ENCODE measurements at regions not wholly inside any gene's neighbourhood (a gene's known extent, or its start where the extent isn't known, plus 50 kb on each side); places are given as distances from the start of the nearest gene placed in this dataset.

GRCh38 chr5:74103131-74104023, 477.4 kb downstream of the ARHGEF28 start:
- DNase-seq = no peak

- DNase-seq = no peak
Measured at GRCh38 chr5:74100268-74100665, 474.3 kb downstream of the ARHGEF28 start.

- no peak for DNase-seq
Measured at GRCh38 chr5:74099538-74100267, 473.7 kb downstream of the ARHGEF28 start.

GRCh38 chr5:74098941-74099340, 472.9 kb downstream of the ARHGEF28 start:
- DNase-seq = no peak

- no peak for DNase-seq
Measured at GRCh38 chr5:74098456-74098855, 472.5 kb downstream of the ARHGEF28 start.

GRCh38 chr5:74096325-74096724, 470.3 kb downstream of the ARHGEF28 start:
- no peak for DNase-seq

- no peak for DNase-seq
Measured at GRCh38 chr5:74095871-74096270, 469.9 kb downstream of the ARHGEF28 start.

GRCh38 chr5:74094782-74095108, 468.7 kb downstream of the ARHGEF28 start:
- DNase-seq = no peak

GRCh38 chr5:74094096-74094781, 468.2 kb downstream of the ARHGEF28 start:
- DNase-seq = no peak

GRCh38 chr5:74093561-74093960, 467.6 kb downstream of the ARHGEF28 start:
- DNase-seq = no peak

- DNase-seq = no peak
Measured at GRCh38 chr5:74092766-74093165, 466.8 kb downstream of the ARHGEF28 start.

GRCh38 chr5:74085782-74086181, 459.8 kb downstream of the ARHGEF28 start:
- no peak for DNase-seq

- no peak for DNase-seq
Measured at GRCh38 chr5:74085186-74085585, 459.2 kb downstream of the ARHGEF28 start.

- no peak for DNase-seq
Measured at GRCh38 chr5:74083096-74083791, 457.2 kb downstream of the ARHGEF28 start.

GRCh38 chr5:74082512-74083055, 456.6 kb downstream of the ARHGEF28 start:
- DNase-seq = no peak

- no peak for DNase-seq
Measured at GRCh38 chr5:74081126-74081525, 455.1 kb downstream of the ARHGEF28 start.

- DNase-seq = no peak
Measured at GRCh38 chr5:74079971-74080556, 454.1 kb downstream of the ARHGEF28 start.

- DNase-seq = no peak
Measured at GRCh38 chr5:74075501-74076484, 449.8 kb downstream of the ARHGEF28 start.

GRCh38 chr5:74074111-74074510, 448.1 kb downstream of the ARHGEF28 start:
- DNase-seq = no peak

- no peak for DNase-seq
Measured at GRCh38 chr5:74073257-74073656, 447.3 kb downstream of the ARHGEF28 start.

GRCh38 chr5:74072646-74073045, 446.6 kb downstream of the ARHGEF28 start:
- DNase-seq = no peak

All from activated CD8-positive, alpha-beta memory T cell treated with anti-CD3 and anti-CD28 coated beads for 24 hours (primary cell).